ENCODE measurements at regions not wholly inside any gene's neighbourhood (a gene's known extent, or its start where the extent isn't known, plus 50 kb on each side); places are given as distances from the start of the nearest gene placed in this dataset.
"Not testable (repeated sequence)": the region's sequence is repeated elsewhere in the genome, so short reads cannot be mapped to it uniquely, and the experiment has no call there.

DNA sequence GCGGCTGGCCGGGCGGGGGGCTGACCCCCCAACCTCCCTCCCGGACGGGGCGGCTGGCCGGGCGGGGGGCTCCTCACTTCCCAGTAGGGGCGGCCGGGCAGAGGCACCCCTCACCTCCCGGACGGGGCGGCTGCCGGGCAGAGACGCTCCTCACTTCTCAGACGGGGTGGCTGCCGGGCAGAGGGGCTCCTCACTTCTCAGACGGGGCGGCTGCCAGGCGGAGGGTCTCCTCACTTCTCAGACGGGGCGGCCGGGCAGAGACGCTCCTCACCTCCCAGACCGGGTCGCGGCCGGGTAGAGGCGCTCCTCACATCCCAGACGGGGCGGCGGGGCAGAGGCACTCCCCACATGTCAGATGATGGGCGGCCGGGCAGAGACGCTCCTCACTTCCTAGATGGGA, 112.6 kb upstream of the FAM174B start:
- DNase-seq = not testable (repeated sequence)

DNA sequence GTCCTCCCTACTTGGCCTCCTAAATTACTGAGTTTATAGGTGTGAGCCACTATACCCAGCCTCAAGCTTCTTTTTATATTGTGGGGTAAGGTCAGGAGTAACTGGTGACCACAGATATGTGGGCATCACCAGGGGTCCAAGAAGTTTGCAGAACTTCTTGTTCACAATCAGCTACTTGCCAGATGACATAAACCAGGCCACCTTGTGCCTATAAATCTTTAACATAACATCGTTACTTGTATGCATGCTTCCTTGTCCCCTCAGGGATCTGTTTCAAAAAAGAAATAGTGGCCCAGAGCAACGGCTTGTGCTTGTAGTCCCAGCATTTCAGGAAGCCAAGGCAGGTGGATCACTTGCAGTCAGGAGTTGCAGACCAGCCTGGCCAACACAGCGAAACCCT, 115.1 kb upstream of the FAM174B start:
- DNase-seq = no peak

DNA sequence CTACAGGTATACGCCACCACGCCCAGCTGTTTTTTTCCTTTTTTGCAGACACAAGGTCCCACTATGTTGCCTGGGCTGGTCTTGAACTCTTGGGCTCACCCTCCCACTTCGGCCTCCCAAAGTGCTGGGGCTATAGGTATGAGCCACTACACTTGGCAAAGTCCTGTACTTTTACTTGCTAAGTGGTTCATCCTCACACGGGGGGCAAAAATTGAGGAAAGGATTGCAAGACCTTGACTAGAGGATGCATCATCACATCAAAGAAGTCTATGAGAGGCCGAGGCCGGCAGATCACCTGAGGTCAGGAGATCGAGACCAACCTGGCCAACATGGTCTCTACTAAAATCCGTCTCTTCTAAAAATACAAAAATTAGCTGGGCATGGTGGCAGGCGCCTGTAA, 116.5 kb upstream of the FAM174B start:
- no peak for DNase-seq

DNA sequence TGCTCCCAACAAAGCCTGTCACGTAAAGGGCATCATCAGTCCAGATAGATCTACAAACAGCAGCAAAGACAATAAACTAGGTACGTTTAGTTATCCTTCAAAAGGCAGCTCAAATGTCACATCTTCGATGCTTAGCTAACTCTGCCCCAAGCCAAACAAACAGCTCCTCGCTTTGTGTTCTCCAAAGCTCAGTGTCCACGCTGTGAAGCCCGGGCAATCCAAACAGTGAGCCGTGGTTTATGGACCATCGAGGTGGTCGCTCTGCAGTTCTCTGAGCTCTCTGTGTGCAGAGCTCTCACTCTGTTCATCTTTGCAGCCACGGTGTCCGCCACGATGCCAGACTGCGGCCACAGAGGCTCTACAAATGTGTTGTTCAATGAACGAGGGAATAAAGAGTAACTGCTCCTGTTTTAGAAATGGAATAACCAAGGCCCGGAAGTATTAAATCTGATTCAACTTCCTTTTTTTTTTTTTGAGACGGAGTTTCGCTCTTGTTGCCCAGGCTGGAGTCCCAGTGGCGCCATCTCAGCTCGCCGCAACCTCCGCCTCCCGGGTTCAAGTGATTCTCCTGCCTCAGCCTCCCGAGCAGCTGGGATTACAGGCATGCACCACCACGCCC, 117.2 kb upstream of the FAM174B start:
- DNase-seq = no peak

DNA sequence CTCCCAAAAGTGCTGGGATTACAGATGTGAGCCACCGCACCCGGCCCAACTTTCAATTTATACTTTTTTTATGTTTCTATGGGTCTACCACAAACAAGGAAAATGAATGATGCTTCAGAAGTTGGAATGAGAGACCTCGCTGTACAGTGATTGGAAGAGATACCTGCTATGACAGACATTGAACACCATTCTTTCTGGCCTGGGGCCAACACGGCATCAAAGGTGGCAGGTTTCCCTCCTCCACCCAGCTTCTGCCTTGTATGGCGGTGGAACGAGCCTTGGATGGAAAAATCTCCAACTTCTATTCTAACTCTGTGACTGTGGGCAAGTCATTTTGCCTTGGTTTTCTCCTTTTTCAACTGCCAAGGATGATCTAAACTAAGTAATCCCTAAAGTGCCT, 117.8 kb upstream of the FAM174B start:
- DNase-seq = no peak

DNA sequence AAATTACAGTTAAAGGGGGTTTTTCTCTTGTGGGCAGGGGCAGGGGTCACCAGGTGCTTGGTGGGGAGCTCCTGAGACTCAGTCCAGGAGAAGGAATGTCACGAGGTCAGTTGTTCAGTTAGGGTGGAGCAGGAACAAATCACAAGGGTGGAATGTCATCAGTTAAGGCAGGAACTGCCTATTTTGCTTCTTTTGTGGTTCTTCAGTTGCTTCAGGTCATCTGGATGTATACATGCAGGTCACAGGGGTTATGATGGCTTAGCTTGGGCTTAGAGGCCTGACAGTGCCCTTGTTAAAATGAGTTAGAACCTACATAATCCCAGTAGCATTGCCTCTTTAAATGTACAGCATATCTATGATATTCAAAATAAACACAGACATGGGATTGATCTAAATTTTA, 120.2 kb upstream of the CHD2 start:
- no peak for DNase-seq

DNA sequence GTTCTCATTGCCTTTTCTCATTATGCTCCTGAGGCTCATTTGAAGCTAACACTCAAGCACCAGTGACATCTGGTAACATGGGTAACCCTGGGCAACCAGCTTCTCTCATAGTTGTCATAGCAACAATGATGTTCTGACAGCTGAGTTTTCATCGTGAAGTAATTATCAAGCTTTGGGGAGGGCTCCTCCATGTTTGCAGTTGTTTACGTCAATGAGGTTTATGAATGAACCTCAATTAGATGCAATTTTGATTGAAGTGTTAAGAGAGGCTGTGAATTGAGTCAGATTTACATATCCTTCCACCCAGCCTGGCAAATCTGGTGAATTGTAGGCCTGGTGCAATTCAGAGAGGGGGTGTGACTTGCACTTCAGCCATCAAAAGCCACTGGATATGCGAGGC, 119.3 kb upstream of the CHD2 start:
- no peak for DNase-seq

DNA sequence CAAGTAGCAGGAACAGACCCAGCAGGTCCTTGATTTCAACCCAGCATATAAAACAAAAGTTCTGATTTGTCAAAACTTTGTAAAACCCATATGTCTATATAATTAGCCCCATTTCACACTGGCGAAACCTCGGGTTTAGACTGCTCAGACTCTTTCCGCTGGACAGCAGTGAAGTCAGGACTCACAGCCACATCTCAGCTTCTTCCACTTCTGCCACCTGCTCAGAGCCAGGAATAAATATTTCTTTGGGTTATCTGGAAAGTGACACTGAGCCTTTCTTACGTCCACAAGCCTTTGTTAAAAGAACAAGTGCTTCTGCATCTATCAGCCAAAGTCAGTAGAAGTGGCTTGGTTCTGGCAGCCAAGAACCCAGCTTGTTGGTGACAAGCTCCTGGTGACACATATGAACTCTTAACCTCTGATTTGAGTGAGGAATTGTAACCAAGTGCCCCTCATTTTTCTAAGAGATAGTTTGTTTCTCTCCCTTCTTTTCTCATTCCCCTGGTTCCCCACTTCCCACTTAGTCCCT, 118.1 kb upstream of the CHD2 start:
- DNase-seq = no peak

DNA sequence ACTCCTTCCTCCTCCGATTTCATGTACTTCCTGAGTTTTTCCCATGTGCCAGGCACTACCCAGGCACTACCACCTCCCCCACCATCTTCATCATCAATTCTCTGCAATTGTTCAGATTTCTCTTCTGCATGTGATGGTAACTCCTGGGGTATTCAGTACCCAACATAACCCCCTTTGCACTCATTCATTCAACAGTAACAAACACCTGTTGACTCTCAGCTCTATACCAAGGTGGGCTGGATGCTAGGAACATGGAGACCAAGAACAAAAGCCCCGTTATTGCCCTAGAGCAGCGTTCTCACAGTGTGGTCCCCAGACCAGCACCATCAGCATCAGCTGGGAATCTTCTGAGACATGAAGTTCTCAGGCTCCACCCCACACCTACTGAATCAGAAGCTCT, 113.0 kb upstream of the CHD2 start:
- no peak for DNase-seq

DNA sequence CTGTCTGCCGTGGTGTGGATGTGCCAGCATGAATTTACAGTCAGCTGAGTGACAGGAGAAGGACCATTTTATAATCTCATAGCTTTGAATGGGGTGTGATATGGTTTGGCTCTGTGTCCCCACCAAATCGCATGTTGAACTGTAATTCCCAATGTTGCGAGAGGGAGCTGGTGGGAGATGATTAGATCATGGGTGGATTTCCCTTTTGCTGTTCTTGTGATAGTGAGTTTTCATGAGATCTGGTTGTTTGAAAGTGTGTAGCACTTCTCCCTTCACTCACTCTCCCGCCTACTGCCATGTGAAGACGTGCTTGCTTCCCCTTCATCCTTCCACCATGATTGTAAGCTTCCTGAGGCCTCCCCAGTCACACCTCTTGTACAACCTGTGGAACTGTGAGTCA, 111.9 kb upstream of the CHD2 start:
- DNase-seq = no peak

DNA sequence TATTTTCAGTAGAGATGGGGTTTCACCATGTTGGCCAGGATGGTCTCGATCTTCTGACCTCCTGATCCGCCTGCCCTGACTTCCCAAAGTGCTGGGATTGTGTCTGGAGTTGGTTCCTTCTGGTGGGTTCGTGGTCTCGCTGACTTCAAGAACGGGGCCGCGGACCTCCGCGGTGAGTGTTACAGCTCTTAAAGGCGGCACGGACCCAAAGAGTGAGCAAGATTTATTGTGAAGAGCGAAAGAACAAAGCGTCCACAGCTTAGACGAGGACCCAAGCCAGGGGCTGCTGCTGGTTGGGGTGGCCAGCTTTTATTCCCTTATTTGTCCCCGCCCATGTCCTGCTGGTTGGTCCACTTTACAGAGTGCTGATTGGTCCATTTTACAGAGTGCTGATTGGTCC, 111.3 kb upstream of the CHD2 start:
- not testable (repeated sequence) for DNase-seq

DNA sequence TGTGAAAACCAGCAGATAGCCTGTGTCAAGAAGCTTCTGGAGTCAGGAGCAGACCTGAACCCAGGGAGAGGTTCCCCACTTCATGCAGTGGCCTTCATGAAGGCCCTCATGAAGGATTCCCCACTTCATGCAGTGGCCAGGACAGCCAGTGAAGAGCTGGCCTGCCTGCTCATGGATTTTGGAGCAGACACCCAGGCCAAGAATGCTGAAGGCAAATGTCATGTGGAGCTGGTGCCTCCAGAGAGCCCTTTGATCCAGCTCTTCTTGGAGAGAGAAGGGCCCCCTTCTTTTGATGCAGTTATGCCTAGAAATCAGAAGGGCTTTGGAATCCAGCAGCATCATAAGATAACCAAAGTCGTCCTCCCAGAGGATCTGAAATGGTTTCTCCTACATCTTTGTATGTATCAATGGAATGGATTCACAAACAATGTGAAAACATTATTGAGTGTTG, 103.9 kb upstream of the CHD2 start:
- DNase-seq = no peak

DNA sequence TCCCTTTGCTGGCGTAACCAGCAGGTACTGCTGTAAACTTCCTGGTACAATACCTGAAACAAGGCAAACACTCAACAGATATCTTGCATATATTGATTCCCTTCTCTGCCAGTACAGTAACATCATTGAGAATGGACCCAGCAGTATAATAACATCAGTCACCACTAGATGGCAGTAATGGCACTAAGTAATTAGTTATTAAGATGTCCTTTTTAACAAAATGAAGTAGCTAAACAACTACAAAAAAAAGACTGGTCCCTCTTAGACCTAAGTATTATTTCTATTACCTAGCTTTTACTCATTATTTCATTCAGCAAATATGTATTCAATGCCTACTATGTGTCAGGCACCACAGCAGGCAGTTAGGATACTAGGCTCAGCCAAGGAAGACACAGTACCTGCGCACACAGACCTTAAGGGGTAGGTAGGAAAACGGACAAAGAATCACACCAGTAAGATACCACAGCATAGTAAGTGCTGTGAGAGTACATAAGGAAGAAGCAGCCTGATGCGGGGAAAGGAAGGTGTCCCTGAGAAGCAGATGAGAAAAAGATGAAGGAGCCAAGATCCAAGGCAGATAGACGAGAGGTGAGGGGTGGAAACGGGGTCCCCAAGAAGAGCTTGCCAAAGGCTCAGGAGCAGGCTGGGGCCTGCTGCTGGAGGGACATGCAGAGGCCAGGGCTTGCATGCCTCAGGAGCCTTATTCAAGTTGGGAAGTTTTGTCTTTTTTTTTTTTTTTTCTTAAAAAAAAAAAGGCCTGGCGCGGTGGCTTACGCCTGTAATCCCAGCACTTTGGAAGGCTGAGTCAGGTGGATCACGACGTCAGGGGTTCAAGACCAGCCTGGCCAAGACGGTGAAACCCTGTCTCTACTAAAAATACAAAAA, 102.7 kb upstream of the CHD2 start:
- peak; percentile 86 for DNase-seq

DNA sequence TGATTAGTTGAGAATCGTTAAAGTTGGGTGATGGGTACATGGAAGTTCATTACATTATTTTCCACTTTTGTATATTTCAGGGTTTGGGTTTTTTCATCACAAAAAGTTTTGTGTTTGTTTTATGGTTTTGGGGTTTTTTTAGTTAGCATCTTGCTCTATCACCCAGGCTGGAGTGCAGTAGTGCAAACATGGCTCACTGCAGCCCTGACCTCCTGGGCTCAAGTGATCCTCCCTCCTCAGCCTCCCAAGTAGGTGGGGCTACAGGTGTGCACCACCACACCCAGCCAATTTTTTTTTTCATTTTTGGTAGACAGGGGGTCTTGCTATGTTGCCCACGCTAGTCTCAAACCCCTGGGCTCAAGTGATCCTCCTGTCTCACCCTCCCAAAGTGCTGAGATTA, 100.1 kb upstream of the CHD2 start:
- no peak for DNase-seq

DNA sequence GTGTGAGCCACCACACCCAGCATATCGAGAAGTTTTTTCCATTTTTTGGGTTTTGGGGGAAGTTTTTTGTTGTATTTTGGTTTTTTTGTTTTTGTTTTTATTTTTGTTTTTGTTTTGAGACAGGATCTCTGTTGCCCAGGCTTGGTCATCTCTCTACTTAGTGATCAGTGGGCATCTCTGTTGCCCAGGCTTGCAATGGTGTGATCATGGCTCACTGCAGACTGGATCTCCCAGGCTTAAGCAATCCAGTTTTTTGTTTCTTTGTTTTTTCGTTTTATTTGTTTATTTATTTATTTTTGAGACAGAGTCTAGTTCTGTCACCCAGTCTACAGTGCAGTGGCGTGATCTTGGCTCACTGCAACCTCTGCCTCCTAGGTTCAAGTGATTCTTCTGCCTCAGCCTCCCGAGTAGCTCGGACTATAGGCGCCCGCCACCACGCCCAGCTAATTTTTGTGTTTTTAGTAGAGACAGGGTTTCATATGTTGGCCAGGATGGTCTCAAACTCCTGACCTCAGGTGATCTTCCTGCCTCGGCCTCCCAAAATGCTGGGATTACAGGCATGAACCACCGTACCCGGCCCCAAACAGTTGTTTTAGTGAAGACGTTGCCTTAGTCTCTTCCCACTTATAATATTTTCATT, 99.6 kb upstream of the CHD2 start:
- not testable (repeated sequence) for DNase-seq

DNA sequence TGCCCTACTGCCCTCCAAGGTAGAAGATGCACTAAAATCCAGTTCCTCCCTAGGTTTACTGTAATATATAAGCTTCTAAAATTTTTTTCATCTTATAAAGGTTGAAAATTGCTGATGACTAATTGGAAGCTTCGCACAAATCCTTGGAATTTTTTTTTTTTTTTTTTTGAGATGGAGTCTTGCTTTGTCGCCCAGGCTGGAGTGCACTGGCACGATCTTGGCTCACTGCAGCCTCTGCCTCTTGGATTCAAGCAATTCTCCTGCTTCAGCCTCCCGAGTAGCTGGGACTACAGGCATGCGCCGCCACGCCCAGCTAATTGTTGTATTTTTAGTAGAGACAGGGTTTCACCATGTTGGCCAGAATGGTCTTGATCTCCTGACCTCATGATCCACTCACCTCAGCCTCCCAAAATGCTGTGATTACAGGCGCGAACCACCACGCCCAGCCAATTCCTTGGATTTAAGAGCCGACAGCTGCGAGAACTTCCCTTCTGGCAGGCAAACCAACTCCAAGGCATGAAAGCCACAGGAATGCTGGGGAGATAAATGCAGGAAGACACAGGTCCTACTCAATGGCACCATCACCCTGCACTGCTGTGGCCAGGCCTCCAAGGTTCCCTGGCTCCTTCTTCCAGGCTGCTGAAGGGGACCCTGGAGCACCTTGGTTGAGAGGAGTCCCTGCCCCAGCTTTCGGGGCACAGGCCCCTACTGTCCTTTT, 98.9 kb upstream of the CHD2 start:
- DNase-seq = not testable (repeated sequence)

DNA sequence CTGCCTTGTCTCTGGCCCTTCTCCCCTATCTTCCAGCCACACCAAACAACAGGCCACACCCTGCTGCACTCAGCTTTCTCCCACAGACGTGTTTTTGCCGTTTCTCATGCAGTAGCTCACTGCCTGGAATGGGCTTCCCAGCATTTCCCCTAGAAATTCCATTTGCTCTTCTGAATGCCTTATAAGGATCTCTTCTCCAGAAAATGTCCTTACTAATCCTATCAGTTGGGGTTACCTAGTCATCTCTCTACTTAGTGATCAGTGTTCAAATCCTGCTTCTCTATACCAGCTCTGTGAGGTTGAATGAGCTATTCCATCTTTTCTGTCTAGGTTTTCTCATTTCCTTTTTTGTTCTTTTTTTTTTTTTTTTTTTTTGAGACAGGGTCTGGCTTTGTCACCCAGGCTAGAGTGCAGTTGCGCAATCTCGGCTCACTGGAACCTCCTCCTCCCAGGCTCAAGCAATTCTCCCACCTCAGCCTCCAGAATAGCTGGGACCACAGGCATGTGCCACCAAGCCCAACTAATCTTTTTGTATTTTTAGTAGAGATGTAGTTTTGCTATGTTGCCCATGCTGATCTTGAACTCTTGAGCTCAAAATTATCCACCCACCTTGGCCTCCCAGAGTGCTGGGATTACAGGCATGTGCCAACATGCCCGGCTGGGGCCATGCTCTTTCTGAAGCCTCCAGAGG, 98.2 kb upstream of the CHD2 start:
- DNase-seq = no peak

DNA sequence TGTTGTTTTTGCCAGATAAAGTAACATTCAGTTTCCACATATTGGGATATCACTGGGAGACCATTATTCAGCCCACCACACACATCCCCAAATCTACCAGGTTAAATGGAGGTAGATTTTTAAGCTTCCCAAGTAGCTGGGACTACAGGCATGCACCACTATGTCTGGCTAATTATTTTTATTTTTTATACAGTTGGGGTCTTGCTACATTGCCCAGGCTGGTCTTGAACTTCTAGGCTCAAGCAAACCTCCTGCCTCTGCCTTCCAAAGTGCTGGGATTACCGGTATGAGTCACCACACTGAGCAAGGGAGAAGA, 96.6 kb upstream of the CHD2 start:
- no peak for DNase-seq

DNA sequence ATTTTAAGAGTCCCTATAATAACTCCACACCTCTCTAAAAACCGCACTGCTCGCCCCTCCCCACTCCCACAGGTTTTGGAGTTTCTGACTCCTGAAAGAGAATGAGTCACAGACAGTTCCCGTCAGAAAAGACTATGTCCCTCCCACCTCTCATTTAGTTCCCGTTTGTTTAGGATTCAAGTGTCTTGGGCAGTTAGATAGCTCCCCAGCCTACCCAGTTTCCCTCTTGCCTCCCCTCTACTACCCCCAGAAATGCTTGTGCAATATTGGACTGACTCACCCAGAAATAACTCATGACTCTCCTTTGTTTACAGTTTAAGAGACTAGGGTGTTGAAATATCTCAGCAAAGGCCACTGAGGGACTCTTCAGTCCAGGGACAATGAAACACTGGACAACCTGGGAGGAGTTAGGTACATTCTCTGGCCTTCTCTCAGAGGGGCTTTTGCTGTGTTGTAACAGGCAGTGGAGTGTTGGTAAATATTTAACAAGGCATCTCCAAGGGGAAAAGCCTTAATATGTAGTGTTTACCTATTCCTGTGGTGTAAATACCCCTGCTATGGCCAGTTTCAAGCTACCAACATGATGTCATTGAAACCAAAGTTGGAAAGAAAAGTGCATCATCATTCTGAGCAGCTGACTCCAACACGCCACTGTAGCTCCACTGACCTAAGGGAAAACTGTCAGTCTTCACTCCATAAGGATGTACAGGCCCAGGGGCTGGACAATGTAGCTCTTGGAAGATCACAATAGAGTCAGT, 96.1 kb upstream of the CHD2 start:
- DNase-seq = peak; percentile 43

DNA sequence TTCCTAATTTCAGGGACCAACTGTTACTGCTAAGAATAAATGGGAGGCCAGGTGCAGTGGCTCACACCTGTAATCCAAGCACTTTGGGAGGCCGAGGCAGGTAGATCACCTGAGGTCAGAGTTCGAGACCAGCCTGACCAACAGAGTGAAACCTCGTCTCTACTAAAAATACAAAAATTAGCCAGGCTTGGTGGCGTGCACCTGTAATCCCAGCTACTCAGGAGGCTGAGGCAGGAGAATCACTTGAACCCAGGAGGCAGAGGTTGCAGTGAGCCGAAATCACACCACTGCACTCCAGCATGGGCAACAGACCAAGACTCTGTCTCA, 95.6 kb upstream of the CHD2 start:
- DNase-seq = not testable (repeated sequence)

DNA sequence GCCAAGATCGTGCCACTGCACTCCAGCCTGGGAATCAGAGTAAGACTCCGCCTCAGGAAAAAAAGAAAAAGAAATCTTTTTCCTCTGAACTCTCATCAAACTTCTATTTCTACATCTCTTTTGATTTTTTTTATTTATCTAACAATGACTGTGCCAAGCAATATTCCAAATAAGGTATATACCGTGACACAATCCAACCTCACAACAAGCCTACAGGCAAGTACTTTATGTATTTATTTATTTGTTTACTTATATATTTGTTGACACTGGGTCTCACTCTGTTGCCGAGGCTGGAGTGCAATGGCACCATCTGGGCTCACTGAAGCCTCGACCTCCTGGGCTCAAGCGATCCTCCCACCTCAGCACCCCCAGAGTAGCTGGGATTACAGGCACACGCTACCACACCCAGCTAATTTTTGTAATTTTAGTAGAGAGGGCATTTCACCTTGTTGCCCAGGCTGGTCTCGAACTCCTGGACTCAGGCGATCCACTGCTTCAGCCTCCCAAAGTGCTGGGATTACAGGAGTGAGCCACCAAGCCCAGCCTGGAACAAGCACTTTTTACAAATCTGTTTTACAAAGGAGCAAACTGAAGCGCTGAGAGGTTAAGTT, 94.9 kb upstream of the CHD2 start:
- DNase-seq = no peak

DNA sequence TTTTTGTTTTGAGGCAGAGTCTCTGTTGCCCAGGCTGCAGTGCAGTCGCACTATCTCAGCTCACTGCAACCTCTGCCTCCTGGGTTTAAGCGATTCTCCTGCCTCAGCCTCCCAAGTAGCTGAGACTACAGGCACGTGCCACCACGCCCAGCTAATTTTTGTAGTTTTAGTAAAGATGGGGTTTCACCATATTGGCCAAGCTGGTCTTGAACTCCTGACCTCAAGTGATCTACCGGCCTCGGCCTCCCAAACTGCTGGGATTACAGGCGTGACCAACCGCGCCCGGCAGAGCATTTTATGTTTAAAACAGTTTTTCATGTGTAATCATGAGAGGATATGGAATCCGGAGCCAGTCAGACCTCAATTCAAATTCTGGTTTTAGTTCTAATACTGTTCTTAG, 94.0 kb upstream of the CHD2 start:
- DNase-seq = not testable (repeated sequence)

Measured in CD4-positive, alpha-beta T cell treated with Interleukin-12 subunit alpha and Interleukin-12 subunit beta, for 1 hour (primary cell).